ENCODE measurements at regions not wholly inside any gene's neighbourhood (a gene's known extent, or its start where the extent isn't known, plus 50 kb on each side); places are given as distances from the start of the nearest gene placed in this dataset.
"Not testable (repeated sequence)": the region's sequence is repeated elsewhere in the genome, so short reads cannot be mapped to it uniquely, and the experiment has no call there.

- DNase-seq, result no peak
These were observed 1705.6 kb upstream of the PCDH7 start for GRCh38 chr4:29014555-29014954.

- no peak for DNase-seq
These were observed 1686.5 kb upstream of the PCDH7 start for GRCh38 chr4:29033703-29034102.

GRCh38 chr4:29037501-29037900 is 1682.7 kb upstream of the PCDH7 start:
- no peak for DNase-seq

- no peak for DNase-seq
These were observed 1676.8 kb upstream of the PCDH7 start for GRCh38 chr4:29043411-29043810.

- peak; percentile 32 for DNase-seq
These were observed 1674.0 kb upstream of the PCDH7 start for GRCh38 chr4:29046186-29046585.

- DNase-seq, result peak; percentile 63
These were observed 1673.4 kb upstream of the PCDH7 start for GRCh38 chr4:29046781-29047180.

- DNase-seq, result no peak
These were observed 1672.7 kb upstream of the PCDH7 start for GRCh38 chr4:29047341-29048041.

GRCh38 chr4:29051381-29051965 is 1668.7 kb upstream of the PCDH7 start:
- DNase-seq, result no peak

GRCh38 chr4:29052266-29052665 is 1667.9 kb upstream of the PCDH7 start:
- no peak for DNase-seq

- DNase-seq, result peak; percentile 23
These were observed 1661.6 kb upstream of the PCDH7 start for GRCh38 chr4:29058531-29058930.

GRCh38 chr4:29066861-29067260 is 1653.3 kb upstream of the PCDH7 start:
- DNase-seq, result peak; percentile 18

- no peak for DNase-seq
These were observed 1646.6 kb upstream of the PCDH7 start for GRCh38 chr4:29073571-29073970.

GRCh38 chr4:29075366-29075765 is 1644.8 kb upstream of the PCDH7 start:
- DNase-seq, result no peak

- no peak for DNase-seq
These were observed 1640.9 kb upstream of the PCDH7 start for GRCh38 chr4:29079260-29079659.

- DNase-seq, result no peak
These were observed 1638.8 kb upstream of the PCDH7 start for GRCh38 chr4:29081234-29081955.

- no peak for DNase-seq
These were observed 1637.5 kb upstream of the PCDH7 start for GRCh38 chr4:29082684-29083083.

GRCh38 chr4:29085748-29086147 is 1634.4 kb upstream of the PCDH7 start:
- DNase-seq, result no peak

- DNase-seq, result no peak
These were observed 1615.5 kb upstream of the PCDH7 start for GRCh38 chr4:29104694-29105093.

GRCh38 chr4:29113960-29114359 is 1606.2 kb upstream of the PCDH7 start:
- DNase-seq, result no peak

GRCh38 chr4:29117231-29117722 is 1602.9 kb upstream of the PCDH7 start:
- not testable (repeated sequence) for DNase-seq

GRCh38 chr4:29121586-29121985 is 1598.6 kb upstream of the PCDH7 start:
- no peak for DNase-seq

- no peak for DNase-seq
These were observed 1591.4 kb upstream of the PCDH7 start for GRCh38 chr4:29128810-29129209.

- DNase-seq, result no peak
These were observed 1588.9 kb upstream of the PCDH7 start for GRCh38 chr4:29131304-29131703.

GRCh38 chr4:29142708-29143107 is 1577.5 kb upstream of the PCDH7 start:
- DNase-seq, result no peak
